Neutrophil (primary cell): ENCODE measurements at regions not wholly inside any gene's neighbourhood (a gene's known extent, or its start where the extent isn't known, plus 50 kb on each side); places are given as distances from the start of the nearest gene placed in this dataset.

Source experiments
- H3K27ac ChIP-seq: fragments of 200-600 bp; sonication (generic); 2 replicates; pipeline ENCODE4 v1.5.1; 2016; ENCODE audit warnings: mild to moderate bottlenecking, moderate library complexity
- H3K27me3 ChIP-seq: fragments of 200-600 bp; sonication (generic); 2 replicates; pipeline ENCODE4 v1.6.0; 2016; ENCODE audit warnings: mild to moderate bottlenecking
- H3K36me3 ChIP-seq: fragments of 200-600 bp; sonication (generic); 2 replicates; pipeline ENCODE4 v1.5.1; 2017
- H3K4me1 ChIP-seq, 2 experiments: fragments of 200-600 bp in 1 of 2; sonication (generic) in 1 of 2; 1 replicate in 1 of 2; 2 replicates in 1 of 2; pipeline versions ENCODE4 v1.5.1 to v1.6.1; 2013 to 2016; ENCODE audit warnings: low read depth in 1 of 2, low read length in 1 of 2, mild to moderate bottlenecking in 1 of 2, moderate library complexity in 1 of 2; ENCODE audit not compliant: control insufficient read depth in 1 of 2, insufficient read depth in 1 of 2
- H3K4me3 ChIP-seq, 2 experiments: fragments of 200-600 bp in 1 of 2; sonication (generic) in 1 of 2; 1 replicate in 1 of 2; 2 replicates in 1 of 2; pipeline ENCODE4 v1.5.1; 2013 to 2016; ENCODE audit warnings: low read depth in 1 of 2, low read length in 1 of 2, mild to moderate bottlenecking in 1 of 2, moderate library complexity in 1 of 2
- H3K9me3 ChIP-seq: fragments of 200-600 bp; sonication (generic); 2 replicates; pipeline ENCODE4 v1.5.1; 2016
- TF ChIP-seq, protein P1 (sequence below): fragments of 200-600 bp; sonication (generic); IDR thresholded peaks from 2 replicates; pipeline ENCODE4 v1.5.1; 2016; ENCODE audit warnings: antibody characterized with exemption

GRCh38 chr6:139708337-139709199, 334.1 kb upstream of the CITED2 start:
- Histone ChIP-seq H3K27ac (no peak overlapping the region), H3K9me3 (no peaks in the 10 kb centered on the region), H3K4me1 (peaks cover 0 to 4% of the 10 kb centered on the region in 2 experiments), H3K27me3 (no peaks in the 10 kb centered on the region), H3K4me3 (no peak overlapping the region), H3K36me3 (no peaks in the 10 kb centered on the region)
- TF ChIP-seq, protein P1, sequence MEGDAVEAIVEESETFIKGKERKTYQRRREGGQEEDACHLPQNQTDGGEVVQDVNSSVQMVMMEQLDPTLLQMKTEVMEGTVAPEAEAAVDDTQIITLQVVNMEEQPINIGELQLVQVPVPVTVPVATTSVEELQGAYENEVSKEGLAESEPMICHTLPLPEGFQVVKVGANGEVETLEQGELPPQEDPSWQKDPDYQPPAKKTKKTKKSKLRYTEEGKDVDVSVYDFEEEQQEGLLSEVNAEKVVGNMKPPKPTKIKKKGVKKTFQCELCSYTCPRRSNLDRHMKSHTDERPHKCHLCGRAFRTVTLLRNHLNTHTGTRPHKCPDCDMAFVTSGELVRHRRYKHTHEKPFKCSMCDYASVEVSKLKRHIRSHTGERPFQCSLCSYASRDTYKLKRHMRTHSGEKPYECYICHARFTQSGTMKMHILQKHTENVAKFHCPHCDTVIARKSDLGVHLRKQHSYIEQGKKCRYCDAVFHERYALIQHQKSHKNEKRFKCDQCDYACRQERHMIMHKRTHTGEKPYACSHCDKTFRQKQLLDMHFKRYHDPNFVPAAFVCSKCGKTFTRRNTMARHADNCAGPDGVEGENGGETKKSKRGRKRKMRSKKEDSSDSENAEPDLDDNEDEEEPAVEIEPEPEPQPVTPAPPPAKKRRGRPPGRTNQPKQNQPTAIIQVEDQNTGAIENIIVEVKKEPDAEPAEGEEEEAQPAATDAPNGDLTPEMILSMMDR = no peak

- TF ChIP-seq, protein P1 = no peak
- H3K36me3 ChIP-seq = no peaks in the 10 kb centered on the region
- H3K27me3 ChIP-seq = no peaks in the 10 kb centered on the region
- no peak overlapping the region for H3K27ac ChIP-seq
- no peak overlapping the region for H3K4me3 ChIP-seq
- H3K9me3 ChIP-seq = no peaks in the 10 kb centered on the region
- no peaks in the 10 kb centered on the region for H3K4me1 ChIP-seq
These were observed 332.5 kb upstream of the CITED2 start for GRCh38 chr6:139706912-139707311.

DNA sequence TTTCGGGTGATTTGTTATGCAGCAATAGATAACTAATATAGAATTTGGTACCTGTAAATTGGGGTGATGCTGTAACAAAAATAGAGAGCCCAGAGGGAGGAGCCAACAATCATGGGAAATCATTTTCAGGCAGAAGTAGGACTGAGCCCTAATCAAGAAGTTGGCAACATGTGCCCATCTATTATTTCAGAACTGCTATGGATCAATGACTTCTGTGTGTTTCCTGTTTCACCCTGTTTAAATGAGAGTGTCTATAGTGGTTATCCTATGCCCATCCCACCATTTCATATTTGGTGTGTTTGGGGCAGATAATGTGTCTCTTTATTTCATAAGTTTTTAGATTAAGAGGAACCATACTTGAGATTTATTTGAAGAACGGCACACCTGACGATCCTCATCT, 330.8 kb upstream of the CITED2 start:
- no peak overlapping the region for H3K27ac ChIP-seq
- H3K27me3 ChIP-seq = no peaks in the 10 kb centered on the region
- TF ChIP-seq, protein P1 = no peak
- no peak overlapping the region for H3K4me3 ChIP-seq
- no peaks in the 10 kb centered on the region for H3K9me3 ChIP-seq
- H3K4me1 ChIP-seq = no peaks in the 10 kb centered on the region
- no peaks in the 10 kb centered on the region for H3K36me3 ChIP-seq

GRCh38 chr6:139703780-139704179, 329.3 kb upstream of the CITED2 start:
- no peak overlapping the region for H3K27ac ChIP-seq
- no peaks in the 10 kb centered on the region for H3K36me3 ChIP-seq
- H3K9me3 ChIP-seq = no peaks in the 10 kb centered on the region
- H3K4me1 ChIP-seq = peaks cover 6 to 7% of the 10 kb centered on the region in 2 experiments
- no peak overlapping the region for H3K4me3 ChIP-seq
- TF ChIP-seq, protein P1 = no peak
- H3K27me3 ChIP-seq = no peaks in the 10 kb centered on the region

DNA sequence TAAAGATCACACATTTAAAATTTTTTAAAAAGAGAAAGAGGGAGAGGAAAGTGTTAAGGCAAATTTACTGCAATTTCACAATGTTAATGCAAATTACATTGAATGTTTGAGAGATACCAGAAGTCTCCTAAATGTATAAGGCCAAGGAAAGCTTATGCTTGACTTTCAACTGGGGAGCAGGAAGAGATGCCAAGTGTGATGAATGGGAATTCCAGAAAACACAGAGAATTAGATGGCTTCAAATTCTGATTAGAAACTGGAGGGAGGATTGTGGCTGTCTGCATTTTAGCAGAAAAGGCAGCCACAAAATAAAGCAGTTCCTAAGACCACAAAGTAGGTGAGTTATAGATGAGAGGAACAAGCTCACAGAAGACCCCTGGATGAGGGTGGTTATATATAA, 328.3 kb upstream of the CITED2 start:
- H3K27ac ChIP-seq = no peak overlapping the region
- peaks cover 11 to 13% of the 10 kb centered on the region in 2 experiments for H3K4me1 ChIP-seq
- no peak overlapping the region for H3K4me3 ChIP-seq
- TF ChIP-seq, protein P1 = no peak
- H3K9me3 ChIP-seq = no peaks in the 10 kb centered on the region
- H3K27me3 ChIP-seq = no peaks in the 10 kb centered on the region
- H3K36me3 ChIP-seq = no peaks in the 10 kb centered on the region
